Sigmoid colon (tissue), 6 donors: ENCODE measurements at regions not wholly inside any gene's neighbourhood (a gene's known extent, or its start where the extent isn't known, plus 50 kb on each side); places are given as distances from the start of the nearest gene placed in this dataset.

Source experiments
- DNase-seq: peaks from one replicate; pipeline ENCODE4 v3.0.0-alpha.2; 2019
- H3K27ac ChIP-seq, 4 donors: fragments of 200-600 bp; sonication (generic); one replicate each; pipeline ENCODE4 v1.5.1; 2016 to 2019; ENCODE audit warnings: mild to moderate bottlenecking in 1 of 4
- H3K27me3 ChIP-seq, 3 donors: fragments of 200-600 bp; sonication (generic); one replicate each; pipeline ENCODE4 v1.5.1; 2019; ENCODE audit warnings: mild to moderate bottlenecking in 1 of 3
- H3K36me3 ChIP-seq, 4 donors: fragments of 200-600 bp; sonication (generic); one replicate each; pipeline ENCODE4 v1.5.1; 2016 to 2019
- H3K4me1 ChIP-seq, 4 donors: fragments of 200-600 bp; sonication (generic); one replicate each; pipeline ENCODE4 v1.5.1; 2017 to 2019
- H3K4me3 ChIP-seq, 4 donors: fragments of 200-600 bp; sonication (generic); one replicate each; pipeline ENCODE4 v1.5.1; 2017 to 2019; ENCODE audit warnings: mild to moderate bottlenecking in 2 of 4, moderate library complexity in 1 of 4
- H3K9me3 ChIP-seq, 4 donors: fragments of 200-600 bp in 3 of 4; sonication (generic) in 3 of 4; one replicate each; pipeline versions ENCODE4 v1.5.1 to v1.6.1; 2013 to 2019
- EP300 ChIP-seq, 4 donors: sonication (generic); formaldehyde crosslinking; IDR thresholded peaks; one replicate each; pipeline ENCODE4 v1.6.1; 2017; ENCODE audit warnings: antibody characterized with exemption in 4 of 4
- POLR2A ChIP-seq, 2 donors: fragments of 450-650 bp; IDR thresholded peaks; one replicate each; pipeline ENCODE4 v1.6.1; 2016; ENCODE audit warnings: antibody characterized with exemption in 2 of 2, mild to moderate bottlenecking in 2 of 2, moderate library complexity in 2 of 2
- POLR2AphosphoS5 ChIP-seq, 4 donors: sonication (generic); formaldehyde crosslinking; IDR thresholded peaks; one replicate each; pipeline ENCODE4 v1.6.1; 2017; ENCODE audit warnings: antibody characterized with exemption in 4 of 4
- WGBS, 2 donors: extraction: QIAGEN DNeasy Blood & Tissue Kit; methylation state at CpG; one replicate each; pipeline ENCODE4 v1.1.7; 2013; 5-methylcytosine and 5-hydroxymethylcytosine counted together
- intact Hi-C: fragments of 100-400 bp; cut with DNase I; formaldehyde crosslinking; loops from one replicate; pipeline ENCODE4 v1.15.1; 2023
- TF ChIP-seq, protein P1 (sequence below), 4 experiments: fragments of 450-650 bp in 3 of 4; fragments of 200-600 bp in 1 of 4; IDR thresholded peaks; one replicate each; pipeline ENCODE4 v1.5.1; 2016 to 2019; ENCODE audit warnings: antibody characterized with exemption in 4 of 4, mild to moderate bottlenecking in 3 of 4, moderate library complexity in 2 of 4
- donor health status: healthy with polysubstance abuse.
- donor health status: healthy.

DNA sequence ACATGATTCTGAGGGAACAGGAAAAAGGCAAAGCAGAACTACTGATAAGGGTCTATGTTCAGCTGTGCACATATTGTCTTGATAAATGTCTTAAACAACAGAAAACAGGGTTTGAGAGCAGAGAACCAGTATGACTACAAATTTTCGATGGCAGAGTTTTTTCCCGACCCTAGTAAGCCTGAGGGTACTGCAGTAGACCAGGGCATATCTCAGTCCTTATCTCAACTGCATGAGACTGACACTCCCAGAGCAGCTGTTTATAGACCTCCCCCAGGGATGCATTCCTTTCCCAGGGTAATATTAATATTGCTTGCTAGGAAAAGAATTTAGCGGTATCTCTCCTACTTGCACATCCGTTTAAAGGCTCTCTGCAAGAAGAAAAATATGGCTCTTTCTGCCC lies 1176.8 kb upstream of the ADGRB3 start:
- DNase-seq, result no peak
- H3K4me3 ChIP-seq, result no peak overlapping the region
- 87 to 90% methylated on average over 4 of the region's 4 CpGs for WGBS, 2 donors
- no peak overlapping the region for H3K27ac ChIP-seq
- TF ChIP-seq, protein P1, sequence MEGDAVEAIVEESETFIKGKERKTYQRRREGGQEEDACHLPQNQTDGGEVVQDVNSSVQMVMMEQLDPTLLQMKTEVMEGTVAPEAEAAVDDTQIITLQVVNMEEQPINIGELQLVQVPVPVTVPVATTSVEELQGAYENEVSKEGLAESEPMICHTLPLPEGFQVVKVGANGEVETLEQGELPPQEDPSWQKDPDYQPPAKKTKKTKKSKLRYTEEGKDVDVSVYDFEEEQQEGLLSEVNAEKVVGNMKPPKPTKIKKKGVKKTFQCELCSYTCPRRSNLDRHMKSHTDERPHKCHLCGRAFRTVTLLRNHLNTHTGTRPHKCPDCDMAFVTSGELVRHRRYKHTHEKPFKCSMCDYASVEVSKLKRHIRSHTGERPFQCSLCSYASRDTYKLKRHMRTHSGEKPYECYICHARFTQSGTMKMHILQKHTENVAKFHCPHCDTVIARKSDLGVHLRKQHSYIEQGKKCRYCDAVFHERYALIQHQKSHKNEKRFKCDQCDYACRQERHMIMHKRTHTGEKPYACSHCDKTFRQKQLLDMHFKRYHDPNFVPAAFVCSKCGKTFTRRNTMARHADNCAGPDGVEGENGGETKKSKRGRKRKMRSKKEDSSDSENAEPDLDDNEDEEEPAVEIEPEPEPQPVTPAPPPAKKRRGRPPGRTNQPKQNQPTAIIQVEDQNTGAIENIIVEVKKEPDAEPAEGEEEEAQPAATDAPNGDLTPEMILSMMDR (IDR thresholded peaks at IDR 0.05), result no peak
- TF ChIP-seq POLR2A (IDR thresholded peaks at IDR 0.05) (no peak), EP300 (IDR thresholded peaks at IDR 0.05) (no peak), POLR2AphosphoS5 (IDR thresholded peaks at IDR 0.05) (no peak)
- intact Hi-C loops, result no loop called here
- no peaks in the 10 kb centered on the region for H3K36me3 ChIP-seq
- H3K9me3 ChIP-seq, result peaks cover 0 to 11% (median 9%) of the 10 kb centered on the region in 4 donors
- H3K27me3 ChIP-seq, result no peaks in the 10 kb centered on the region
- H3K4me1 ChIP-seq, result no peaks in the 10 kb centered on the region

DNA sequence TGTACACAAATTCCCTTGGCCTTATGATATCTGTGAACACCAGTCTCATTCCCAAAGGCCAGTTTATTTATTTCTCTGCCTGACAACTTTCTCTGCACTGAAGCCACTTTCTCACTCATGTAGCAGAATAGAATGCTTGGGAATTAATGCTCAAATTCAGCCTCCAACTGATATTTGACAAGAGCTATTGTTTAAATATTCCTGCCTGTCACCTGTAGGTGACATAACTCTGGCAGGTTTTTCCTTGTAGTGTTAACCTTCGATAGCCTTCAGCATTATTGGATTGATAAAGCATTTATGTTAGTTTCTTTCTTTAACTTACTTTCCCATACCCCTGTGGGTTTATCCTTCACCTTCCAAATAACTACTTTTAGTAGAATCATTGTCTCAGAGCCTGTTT lies 1183.2 kb upstream of the ADGRB3 start:
- TF ChIP-seq POLR2A (IDR thresholded peaks at IDR 0.05) (no peak), POLR2AphosphoS5 (IDR thresholded peaks at IDR 0.05) (no peak), EP300 (IDR thresholded peaks at IDR 0.05) (no peak)
- TF ChIP-seq, protein P1 (IDR thresholded peaks at IDR 0.05), result no peak
- H3K4me3 ChIP-seq, result no peak overlapping the region
- no peaks in the 10 kb centered on the region for H3K36me3 ChIP-seq
- H3K27me3 ChIP-seq, result no peaks in the 10 kb centered on the region
- no peaks in the 10 kb centered on the region for H3K4me1 ChIP-seq
- DNase-seq, result no peak
- intact Hi-C loops, result no loop called here
- no peak overlapping the region for H3K27ac ChIP-seq
- no peaks in the 10 kb centered on the region for H3K9me3 ChIP-seq
- WGBS, 2 donors, result 82 to 83% methylated on average over 1 of the region's 1 CpG

DNA sequence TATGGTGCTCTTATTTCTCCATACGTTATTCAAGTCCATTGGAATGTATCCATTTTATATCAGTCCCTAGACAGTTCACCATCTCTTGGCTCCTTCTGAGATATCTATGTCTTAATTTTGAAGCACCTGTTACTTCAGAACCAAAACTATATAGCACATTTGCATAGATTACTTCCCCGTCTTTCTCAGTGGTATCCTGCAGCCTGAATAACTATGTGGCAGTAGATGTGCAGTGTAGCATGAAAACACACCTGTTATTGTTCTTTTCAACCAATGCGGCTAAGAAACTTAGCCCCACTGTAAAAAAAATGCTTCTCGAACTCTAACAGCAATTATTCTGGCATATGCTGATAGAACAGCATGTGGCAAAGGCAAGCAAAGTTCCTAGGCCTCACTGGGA lies 1184.4 kb upstream of the ADGRB3 start:
- H3K4me1 ChIP-seq, result no peaks in the 10 kb centered on the region
- H3K27ac ChIP-seq, result no peak overlapping the region
- no peaks in the 10 kb centered on the region for H3K27me3 ChIP-seq
- intact Hi-C loops, result no loop called here
- no peak for TF ChIP-seq EP300 (IDR thresholded peaks at IDR 0.05)
- TF ChIP-seq, protein P1 (IDR thresholded peaks at IDR 0.05), result no peak
- TF ChIP-seq POLR2AphosphoS5 (IDR thresholded peaks at IDR 0.05), result no peak
- TF ChIP-seq POLR2A (IDR thresholded peaks at IDR 0.05), result no peak
- 70 to 74% methylated on average over 4 of the region's 4 CpGs for WGBS, 2 donors
- H3K4me3 ChIP-seq, result no peak overlapping the region
- no peaks in the 10 kb centered on the region for H3K36me3 ChIP-seq
- H3K9me3 ChIP-seq, result no peaks in the 10 kb centered on the region
- no peak for DNase-seq

DNA sequence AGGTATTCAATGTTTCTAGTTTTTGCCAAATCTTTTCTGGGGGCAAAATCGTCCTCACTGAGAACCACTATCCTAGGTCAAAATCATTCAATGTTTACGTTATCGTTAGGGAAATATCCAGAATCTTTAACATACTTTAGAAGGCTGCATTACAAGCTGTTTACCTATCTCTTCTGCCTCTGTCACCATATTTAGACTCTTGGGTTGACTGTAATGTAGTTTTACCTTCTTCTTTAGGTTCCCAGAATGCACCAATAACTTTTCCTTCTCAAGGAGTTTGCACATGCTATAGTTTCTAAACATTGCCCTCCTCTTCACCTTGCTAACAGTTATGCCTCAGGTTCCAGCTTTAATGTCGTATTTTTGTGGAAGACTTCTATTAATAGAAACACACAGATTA lies 1185.5 kb upstream of the ADGRB3 start:
- TF ChIP-seq POLR2AphosphoS5 (IDR thresholded peaks at IDR 0.05), result no peak
- TF ChIP-seq POLR2A (IDR thresholded peaks at IDR 0.05), result no peak
- no peak for TF ChIP-seq EP300 (IDR thresholded peaks at IDR 0.05)
- intact Hi-C loops, result no loop called here
- Histone ChIP-seq H3K36me3 (no peaks in the 10 kb centered on the region), H3K4me1 (no peaks in the 10 kb centered on the region), H3K27ac (no peak overlapping the region), H3K9me3 (no peaks in the 10 kb centered on the region), H3K27me3 (no peaks in the 10 kb centered on the region), H3K4me3 (no peak overlapping the region)
- WGBS, 2 donors, result 77 to 89% methylated on average over 4 of the region's 4 CpGs
- DNase-seq, result no peak

DNA sequence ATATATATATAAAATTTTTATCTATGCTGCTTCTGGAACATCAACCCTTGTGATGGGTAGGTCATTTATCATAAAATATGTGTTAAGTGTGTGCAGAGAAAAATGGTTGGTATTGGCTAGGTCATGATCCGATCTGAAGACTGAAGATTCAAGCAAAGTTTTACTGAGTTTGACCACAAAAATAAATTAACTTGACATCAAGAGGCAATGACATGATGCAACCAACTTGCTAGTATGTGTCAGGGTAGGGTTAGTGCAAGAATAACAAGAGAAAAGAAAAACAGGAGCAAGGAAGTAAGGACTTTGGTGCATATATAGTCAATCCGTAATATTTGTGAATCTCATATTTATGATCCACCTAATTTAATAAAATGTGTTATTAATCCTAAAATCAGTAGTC lies 1202.0 kb upstream of the ADGRB3 start:
- no peak overlapping the region for H3K27ac ChIP-seq
- no peaks in the 10 kb centered on the region for H3K36me3 ChIP-seq
- 67 to 86% methylated on average over 2 of the region's 2 CpGs for WGBS, 2 donors
- TF ChIP-seq, protein P1 (IDR thresholded peaks at IDR 0.05), result no peak
- TF ChIP-seq POLR2A (IDR thresholded peaks at IDR 0.05), result no peak
- TF ChIP-seq POLR2AphosphoS5 (IDR thresholded peaks at IDR 0.05), result no peak
- no peak for TF ChIP-seq EP300 (IDR thresholded peaks at IDR 0.05)
- no peak for DNase-seq
- peaks cover 0 to 2% (median 0%) of the 10 kb centered on the region in 4 donors for H3K9me3 ChIP-seq
- no peak overlapping the region for H3K4me3 ChIP-seq
- intact Hi-C loops, result no loop called here
- H3K27me3 ChIP-seq, result no peaks in the 10 kb centered on the region
- no peaks in the 10 kb centered on the region for H3K4me1 ChIP-seq
